IPS DF 6.9 (cell line): ENCODE measurements at regions not wholly inside any gene's neighbourhood (a gene's known extent, or its start where the extent isn't known, plus 50 kb on each side); places are given as distances from the start of the nearest gene placed in this dataset.
"Not testable (repeated sequence)": the region's sequence is repeated elsewhere in the genome, so short reads cannot be mapped to it uniquely, and the experiment has no call there.

Source experiments
- DNase-seq: peaks from one replicate; pipeline ENCODE4 v3.0.0-alpha.2; 2013; ENCODE audit warnings: low read depth, low spot score
- H3K27ac ChIP-seq: one replicate; pipeline ENCODE4 v1.5.1; 2013; ENCODE audit warnings: low read length, control low read depth
- H3K27me3 ChIP-seq: 2 replicates; pipeline ENCODE4 v1.6.1; 2013; ENCODE audit warnings: mild to moderate bottlenecking, low read length; ENCODE audit not compliant: control insufficient read depth, insufficient read depth
- H3K36me3 ChIP-seq: 2 replicates; pipeline ENCODE4 v1.6.1; 2013; ENCODE audit warnings: low read length; ENCODE audit not compliant: control insufficient read depth, insufficient read depth
- H3K4me1 ChIP-seq: 2 replicates; pipeline ENCODE4 v1.6.1; 2013; ENCODE audit warnings: low read length; ENCODE audit not compliant: control insufficient read depth, insufficient read depth
- H3K4me3 ChIP-seq: 2 replicates; pipeline ENCODE4 v1.5.1; 2013; ENCODE audit warnings: mild to moderate bottlenecking, low read length
- H3K9me3 ChIP-seq: 2 replicates; pipeline ENCODE4 v1.6.1; 2013; ENCODE audit warnings: low read length, inconsistent platforms; ENCODE audit not compliant: control insufficient read depth, insufficient read depth
- WGBS: extraction: QIAGEN DNeasy Blood & Tissue Kit; methylation state at CpG from one replicate; pipeline ENCODE4 v1.1.7; 2013; ENCODE audit warnings: mixed read lengths, missing lambda C conversion rate; ENCODE audit not compliant: insufficient read length, insufficient coverage; 5-methylcytosine and 5-hydroxymethylcytosine counted together

DNA sequence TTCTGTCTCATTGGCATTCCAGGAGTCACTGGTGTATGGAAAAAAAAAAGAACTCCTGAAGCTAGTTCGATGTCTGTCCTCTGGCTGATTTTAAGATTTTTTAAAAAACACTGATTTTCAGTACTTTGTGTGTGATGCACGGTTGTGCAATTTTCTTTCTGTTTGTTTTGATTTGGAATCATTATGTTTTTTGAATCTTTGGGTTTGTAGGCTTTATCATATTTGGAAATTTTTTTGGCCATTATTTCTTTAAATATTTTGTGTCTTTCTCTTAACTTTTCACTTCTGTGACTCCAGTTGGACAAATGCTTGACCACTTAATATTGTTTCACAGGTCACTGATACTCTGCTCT lies 327.2 kb downstream of the BCKDHB start:
- no peaks in the 10 kb centered on the region for H3K27me3 ChIP-seq
- no peak for DNase-seq
- no peaks in the 10 kb centered on the region for H3K36me3 ChIP-seq
- no peaks in the 10 kb centered on the region for H3K9me3 ChIP-seq
- no peak overlapping the region for H3K4me3 ChIP-seq
- H3K4me1 ChIP-seq: no peaks in the 10 kb centered on the region
- H3K27ac ChIP-seq: no peak overlapping the region
- no CpG with 5 or more reads among the region's 2 CpGs for WGBS

DNA sequence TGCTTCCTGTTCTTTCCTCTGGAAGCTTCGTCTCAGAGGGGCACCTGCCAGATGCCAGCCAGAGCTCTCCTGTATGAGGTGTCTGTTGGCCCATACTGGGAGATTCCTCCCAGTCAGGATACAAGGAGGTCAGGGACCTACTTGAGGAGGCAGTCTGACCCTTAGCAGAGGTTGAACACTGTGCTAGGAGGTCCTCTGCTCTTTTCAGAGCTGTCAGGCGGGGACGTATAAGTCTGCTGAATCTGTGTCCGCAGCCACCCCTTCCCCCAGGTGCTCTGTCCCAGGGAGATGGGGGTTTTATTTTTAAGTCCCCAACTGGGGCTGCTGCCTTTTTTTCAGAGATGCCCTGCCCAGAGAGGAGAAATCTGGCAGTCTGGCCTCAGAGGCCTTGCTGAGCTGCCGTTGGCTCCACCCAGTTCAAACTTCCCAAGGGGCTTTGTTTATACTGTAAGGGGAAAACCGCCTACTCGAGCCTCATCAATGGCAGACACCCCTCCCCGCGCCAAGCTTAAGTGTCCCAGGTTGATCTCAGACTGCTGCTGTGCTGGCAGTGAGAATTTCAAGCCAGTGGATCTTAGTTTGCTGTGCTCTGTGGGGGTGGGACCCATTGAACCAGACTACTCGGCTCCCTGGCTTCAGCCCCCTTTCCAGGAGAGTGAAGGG lies 326.7 kb downstream of the BCKDHB start:
- Histone ChIP-seq H3K36me3 (no peaks in the 10 kb centered on the region), H3K27ac (no peak overlapping the region), H3K27me3 (no peaks in the 10 kb centered on the region), H3K4me1 (no peaks in the 10 kb centered on the region), H3K9me3 (no peaks in the 10 kb centered on the region), H3K4me3 (no peak overlapping the region)
- no CpG with 5 or more reads among the region's 10 CpGs for WGBS
- no peak for DNase-seq

DNA sequence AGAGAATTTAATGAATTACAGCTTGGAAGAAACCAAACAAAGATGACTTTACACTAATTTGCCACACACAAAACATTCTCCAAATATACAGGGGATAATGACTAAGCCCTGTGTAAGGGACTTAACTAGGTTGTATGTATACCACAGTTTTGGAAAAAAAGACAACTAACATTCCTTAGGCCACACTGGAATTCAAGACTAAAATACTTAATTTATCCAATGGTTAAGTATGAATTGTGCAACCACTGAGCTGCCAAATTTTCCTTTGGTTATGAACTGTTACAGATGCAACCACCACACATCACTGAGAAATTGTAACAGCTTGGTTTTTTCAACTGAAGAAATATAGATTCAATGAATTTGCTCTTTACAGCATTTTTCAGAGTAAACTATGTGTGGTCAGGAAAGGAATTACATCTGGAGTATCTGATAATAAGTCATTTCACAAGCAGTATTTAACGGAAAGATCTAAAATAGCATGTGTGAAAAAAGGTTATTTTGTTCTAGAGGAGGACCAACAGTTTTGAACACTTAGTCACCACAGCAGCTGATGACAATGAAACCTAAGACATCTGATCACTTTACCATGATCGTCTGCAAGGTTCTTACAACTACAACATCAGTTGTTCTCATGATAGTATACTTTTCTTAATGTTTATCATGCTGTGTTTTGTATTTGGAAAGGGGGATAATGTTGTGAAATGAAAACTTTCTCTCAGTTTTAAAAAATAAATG lies 318.8 kb downstream of the BCKDHB start:
- H3K27ac ChIP-seq: no peak overlapping the region
- H3K4me1 ChIP-seq: no peaks in the 10 kb centered on the region
- DNase-seq: no peak
- no peaks in the 10 kb centered on the region for H3K36me3 ChIP-seq
- no CpG with 5 or more reads among the region's 2 CpGs for WGBS
- H3K4me3 ChIP-seq: no peak overlapping the region
- H3K9me3 ChIP-seq: no peaks in the 10 kb centered on the region
- no peaks in the 10 kb centered on the region for H3K27me3 ChIP-seq

DNA sequence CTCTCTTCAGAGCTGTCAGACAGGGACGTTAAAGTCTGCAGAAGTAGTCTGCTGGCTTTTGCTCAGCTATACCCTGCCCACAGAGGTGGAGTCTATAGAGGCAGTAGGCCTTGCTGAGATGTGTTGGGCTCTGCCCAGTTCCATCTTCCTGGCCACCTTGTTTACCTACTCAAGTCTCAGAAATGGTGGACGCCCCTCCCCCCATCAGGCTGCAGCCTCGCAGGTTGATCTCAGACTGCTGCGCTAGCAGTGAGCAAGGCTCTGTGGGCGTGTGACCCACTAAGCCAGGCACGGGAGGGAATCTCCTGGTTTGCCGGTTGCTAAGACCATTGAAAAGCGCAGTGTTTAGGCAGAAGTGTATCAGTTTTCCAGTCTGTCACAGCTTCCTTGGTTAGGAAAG lies 305.0 kb downstream of the BCKDHB start:
- Histone ChIP-seq H3K9me3 (no peaks in the 10 kb centered on the region), H3K4me1 (no peaks in the 10 kb centered on the region), H3K27ac (no peak overlapping the region), H3K27me3 (no peaks in the 10 kb centered on the region), H3K4me3 (no peak overlapping the region), H3K36me3 (no peaks in the 10 kb centered on the region)
- DNase-seq: no peak
- WGBS: no CpG with 5 or more reads among the region's 8 CpGs

DNA sequence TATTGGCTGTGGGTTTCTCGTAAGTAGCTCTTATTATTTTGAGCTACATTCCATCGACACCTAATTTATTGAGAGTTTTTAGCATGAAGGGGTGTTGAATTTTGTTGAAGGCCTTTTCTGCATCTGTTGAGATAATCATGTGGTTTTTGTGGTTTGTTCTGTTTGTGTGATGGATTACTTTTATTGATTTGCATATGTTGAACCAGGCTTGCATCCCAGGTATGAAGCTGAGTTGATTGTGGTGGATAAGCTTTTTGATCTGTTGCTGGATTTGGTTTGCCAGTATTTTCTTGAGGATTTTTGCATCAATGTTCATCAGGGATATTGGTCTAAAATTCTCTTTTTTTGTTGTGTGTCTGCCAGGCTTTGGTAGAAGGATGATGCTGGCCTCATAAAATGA lies 301.5 kb downstream of the BCKDHB start:
- no CpG with 5 or more reads among the region's 2 CpGs for WGBS

DNA sequence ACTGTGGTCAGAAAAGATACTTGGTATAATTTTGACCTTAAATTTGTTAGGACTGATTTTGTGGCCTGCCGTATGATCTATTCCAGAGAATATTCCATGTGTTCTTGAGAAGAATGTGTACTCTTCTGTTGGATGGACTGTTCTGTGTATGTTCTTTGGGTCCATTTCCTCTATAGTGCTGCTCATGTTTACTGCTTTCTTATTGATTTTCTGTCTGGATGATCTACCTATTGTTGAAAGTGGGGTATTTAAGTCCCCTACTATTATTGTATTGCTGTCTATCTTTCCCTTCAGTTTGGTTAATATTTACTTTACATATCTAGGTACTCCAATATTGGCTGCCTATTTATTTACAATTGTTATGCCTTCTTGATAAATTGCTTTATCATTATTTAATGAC lies 298.4 kb downstream of the BCKDHB start:
- Histone ChIP-seq H3K27ac (no peak overlapping the region), H3K4me1 (no peaks in the 10 kb centered on the region), H3K4me3 (no peak overlapping the region), H3K9me3 (no peaks in the 10 kb centered on the region), H3K27me3 (no peaks in the 10 kb centered on the region), H3K36me3 (no peaks in the 10 kb centered on the region)
- no CpG with 5 or more reads among the region's 1 CpG for WGBS
- DNase-seq: no peak

More for the DNA sequence above, 301.5 kb downstream of the BCKDHB start:
- H3K4me3 ChIP-seq, DNase-seq, H3K9me3 ChIP-seq, H3K36me3 ChIP-seq, H3K27ac ChIP-seq, H3K4me1 ChIP-seq, H3K27me3 ChIP-seq: not testable (repeated sequence)

DNA sequence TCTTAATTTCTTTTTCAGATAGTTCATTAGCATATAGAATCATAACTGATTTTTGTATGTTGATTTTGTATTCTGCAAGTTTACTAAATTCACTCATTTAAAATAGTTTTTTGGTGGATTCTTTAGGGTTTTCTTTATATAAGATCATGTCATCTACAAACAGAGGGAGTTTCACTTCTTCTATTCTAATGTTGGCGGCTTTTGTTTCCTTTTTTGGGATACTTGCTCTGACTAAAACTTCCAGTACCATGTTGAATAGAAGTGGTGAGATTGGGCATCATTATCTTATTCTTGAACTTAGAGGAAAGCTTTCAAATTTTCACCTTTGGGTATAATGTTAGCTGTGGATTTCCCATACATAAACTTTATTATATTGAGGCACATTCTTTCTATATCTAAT lies 296.9 kb downstream of the BCKDHB start:
- H3K36me3 ChIP-seq: no peaks in the 10 kb centered on the region
- DNase-seq: no peak
- WGBS: no CpG with 5 or more reads among the region's 1 CpG

DNA sequence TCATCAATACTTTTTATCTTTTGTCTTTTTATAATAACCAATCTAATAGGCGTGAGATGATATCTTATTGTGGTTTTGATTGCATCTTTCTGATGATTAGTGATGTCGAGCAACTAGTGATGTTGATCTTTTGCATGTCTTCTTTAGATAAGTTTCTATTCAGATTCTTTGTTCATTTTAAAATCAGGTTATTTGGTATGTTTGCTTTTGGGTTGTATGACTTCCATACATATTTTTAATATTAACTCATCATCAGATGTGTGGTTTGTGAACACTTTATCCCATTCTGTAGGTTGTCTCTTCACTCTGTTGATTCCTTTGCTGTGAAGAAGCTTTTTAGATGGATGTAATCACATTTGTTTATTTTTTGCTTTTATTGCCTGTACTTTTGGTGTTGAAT lies 295.8 kb downstream of the BCKDHB start:
- WGBS: no CpG with 5 or more reads among the region's 2 CpGs

More for the DNA sequence above, 296.9 kb downstream of the BCKDHB start:
- Histone ChIP-seq H3K4me3 (no peak overlapping the region), H3K27me3 (no peaks in the 10 kb centered on the region), H3K27ac (no peak overlapping the region), H3K4me1 (no peaks in the 10 kb centered on the region), H3K9me3 (no peaks in the 10 kb centered on the region)

More for the DNA sequence above, 295.8 kb downstream of the BCKDHB start:
- no peaks in the 10 kb centered on the region for H3K4me1 ChIP-seq
- DNase-seq: no peak
- H3K4me3 ChIP-seq: no peak overlapping the region
- no peaks in the 10 kb centered on the region for H3K9me3 ChIP-seq
- H3K36me3 ChIP-seq: no peaks in the 10 kb centered on the region
- H3K27ac ChIP-seq: no peak overlapping the region
- H3K27me3 ChIP-seq: no peaks in the 10 kb centered on the region
